ENCODE measurements at regions not wholly inside any gene's neighbourhood (a gene's known extent, or its start where the extent isn't known, plus 50 kb on each side); places are given as distances from the start of the nearest gene placed in this dataset.

DNA sequence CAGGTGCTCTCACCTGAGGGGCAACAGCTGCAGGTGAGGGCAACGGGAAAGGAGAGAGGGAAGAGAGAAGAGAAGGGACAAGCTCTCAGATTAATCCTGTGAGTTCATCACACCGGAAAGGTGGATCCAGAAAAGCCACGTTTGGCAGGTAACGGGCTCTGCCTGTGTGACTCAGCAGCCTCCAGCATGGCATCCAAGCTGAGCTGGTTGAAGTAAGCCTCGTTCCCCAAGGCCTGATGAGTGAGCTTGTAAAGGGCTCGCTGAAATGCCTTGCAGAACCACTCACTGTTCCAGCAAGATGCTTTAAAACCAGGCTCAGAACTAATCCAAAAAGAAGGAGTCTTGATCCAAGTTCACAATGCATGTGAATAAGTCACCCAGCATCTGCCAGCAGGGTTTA, 206.9 kb upstream of the TMEM45B start:
- no peaks in the 10 kb centered on the region for H3K79me2 ChIP-seq (ENCODE audit: control insufficient read depth, insufficient read depth, low read length)
- H4K20me1 ChIP-seq (ENCODE audit: control insufficient read depth, insufficient read depth, low read length, poor library complexity, severe bottlenecking) = no peaks in the 10 kb centered on the region
- DNase-seq (no peak), ATAC-seq (ENCODE audit: low read depth) (no peak)
- H3K9me3 ChIP-seq (ENCODE audit: control extremely low read depth in 1 of 3, control insufficient read depth in 2 of 3, insufficient read depth in 1 of 3, low read length in 2 of 3) = no peaks in the 10 kb centered on the region
- CTCF ChIA-PET = no interaction called here
- TF ChIP-seq, protein P1, sequence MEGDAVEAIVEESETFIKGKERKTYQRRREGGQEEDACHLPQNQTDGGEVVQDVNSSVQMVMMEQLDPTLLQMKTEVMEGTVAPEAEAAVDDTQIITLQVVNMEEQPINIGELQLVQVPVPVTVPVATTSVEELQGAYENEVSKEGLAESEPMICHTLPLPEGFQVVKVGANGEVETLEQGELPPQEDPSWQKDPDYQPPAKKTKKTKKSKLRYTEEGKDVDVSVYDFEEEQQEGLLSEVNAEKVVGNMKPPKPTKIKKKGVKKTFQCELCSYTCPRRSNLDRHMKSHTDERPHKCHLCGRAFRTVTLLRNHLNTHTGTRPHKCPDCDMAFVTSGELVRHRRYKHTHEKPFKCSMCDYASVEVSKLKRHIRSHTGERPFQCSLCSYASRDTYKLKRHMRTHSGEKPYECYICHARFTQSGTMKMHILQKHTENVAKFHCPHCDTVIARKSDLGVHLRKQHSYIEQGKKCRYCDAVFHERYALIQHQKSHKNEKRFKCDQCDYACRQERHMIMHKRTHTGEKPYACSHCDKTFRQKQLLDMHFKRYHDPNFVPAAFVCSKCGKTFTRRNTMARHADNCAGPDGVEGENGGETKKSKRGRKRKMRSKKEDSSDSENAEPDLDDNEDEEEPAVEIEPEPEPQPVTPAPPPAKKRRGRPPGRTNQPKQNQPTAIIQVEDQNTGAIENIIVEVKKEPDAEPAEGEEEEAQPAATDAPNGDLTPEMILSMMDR (IDR thresholded peaks at IDR 0.05) = no peak
- no peak for TF ChIP-seq EZH2 (IDR thresholded peaks at IDR 0.05; ENCODE audit: borderline replicate concordance, insufficient read depth, low read depth, low read length, poor library complexity, severe bottlenecking)
- no peak overlapping the region for H3K27ac Mint-ChIP-seq
- no peaks in the 10 kb centered on the region for H3K4me1 Mint-ChIP-seq
- no peak overlapping the region for H2AFZ ChIP-seq (ENCODE audit: insufficient read depth, low read depth, low read length, poor library complexity, severe bottlenecking)
- WGBS (ENCODE audit: insufficient coverage) = 83% methylated on average over 5 of the region's 6 CpGs
- no peaks in the 10 kb centered on the region for H3K9me3 Mint-ChIP-seq (ENCODE audit: insufficient read depth)
- H3K27me3 Mint-ChIP-seq = no peaks in the 10 kb centered on the region
- no peak overlapping the region for H3K4me2 ChIP-seq (replicated peaks; ENCODE audit: low read depth, low read length, poor library complexity, severe bottlenecking)
- POLR2A ChIA-PET = no interaction called here
- no peaks in the 10 kb centered on the region for H3K36me3 ChIP-seq (replicated peaks in 1 of 2; ENCODE audit: control extremely low read depth in 1 of 2, control insufficient read depth in 1 of 2, extremely low read depth in 1 of 2, insufficient read depth in 2 of 2, low read length in 1 of 2)
- no peak overlapping the region for H3K4me3 Mint-ChIP-seq
- intact Hi-C loops (cut with micrococcal nuclease) = no loop called here
- no peaks in the 10 kb centered on the region for H3K4me1 ChIP-seq (ENCODE audit: control insufficient read depth in 2 of 2, insufficient read depth in 2 of 2, low read length in 2 of 2)
- H3K27ac ChIP-seq (ENCODE audit: low read length in 2 of 2) = no peak overlapping the region
- no peaks in the 10 kb centered on the region for H3K27me3 ChIP-seq (replicated peaks in 1 of 4; ENCODE audit: control extremely low read depth in 1 of 4, control insufficient read depth in 3 of 4, insufficient read depth in 4 of 4, low read length in 3 of 4)
- no peak overlapping the region for H3K4me3 ChIP-seq (ENCODE audit: control extremely low read depth in 1 of 5, extremely low read depth in 1 of 5, insufficient read depth in 1 of 5, low read depth in 2 of 5, low read length in 4 of 5)
- no peak overlapping the region for H3K9ac ChIP-seq (ENCODE audit: low read length)

DNA sequence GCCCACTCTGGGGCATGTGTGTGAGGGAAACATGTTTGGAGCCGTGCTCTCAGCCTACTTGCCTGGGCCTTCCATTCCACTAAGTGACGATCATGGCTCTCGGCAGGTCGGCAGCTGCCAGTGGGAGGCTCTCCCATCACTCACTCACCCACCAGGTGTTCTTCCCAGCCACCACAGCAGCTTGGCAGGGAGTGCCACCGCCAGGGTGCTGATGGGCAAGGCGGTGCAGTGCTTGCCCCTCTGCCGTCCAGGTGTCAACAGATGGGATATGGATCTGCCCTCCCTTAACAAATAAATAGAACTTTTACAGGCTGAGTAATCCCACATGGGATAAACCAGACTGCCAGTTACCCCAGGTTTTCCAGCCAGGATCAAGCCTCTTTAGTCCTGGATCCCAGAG, 205.5 kb upstream of the TMEM45B start:
- Histone ChIP-seq H2AFZ (ENCODE audit: insufficient read depth, low read depth, low read length, poor library complexity, severe bottlenecking) (no peak overlapping the region), H3K4me1 (ENCODE audit: control insufficient read depth in 2 of 2, insufficient read depth in 2 of 2, low read length in 2 of 2) (no peaks in the 10 kb centered on the region), H4K20me1 (ENCODE audit: control insufficient read depth, insufficient read depth, low read length, poor library complexity, severe bottlenecking) (no peaks in the 10 kb centered on the region), H3K27me3 (replicated peaks in 1 of 4; ENCODE audit: control extremely low read depth in 1 of 4, control insufficient read depth in 3 of 4, insufficient read depth in 4 of 4, low read length in 3 of 4) (peaks cover 0 to 2% (median 0%) of the 10 kb centered on the region in 4 experiments), H3K4me3 (ENCODE audit: control extremely low read depth in 1 of 5, extremely low read depth in 1 of 5, insufficient read depth in 1 of 5, low read depth in 2 of 5, low read length in 4 of 5) (no peak overlapping the region), H3K79me2 (ENCODE audit: control insufficient read depth, insufficient read depth, low read length) (no peaks in the 10 kb centered on the region), H3K4me2 (replicated peaks; ENCODE audit: low read depth, low read length, poor library complexity, severe bottlenecking) (no peak overlapping the region), H3K27ac (ENCODE audit: low read length in 2 of 2) (no peak overlapping the region), H3K9ac (ENCODE audit: low read length) (no peak overlapping the region), H3K36me3 (replicated peaks in 1 of 2; ENCODE audit: control extremely low read depth in 1 of 2, control insufficient read depth in 1 of 2, extremely low read depth in 1 of 2, insufficient read depth in 2 of 2, low read length in 1 of 2) (no peaks in the 10 kb centered on the region), H3K9me3 (ENCODE audit: control extremely low read depth in 1 of 3, control insufficient read depth in 2 of 3, insufficient read depth in 1 of 3, low read length in 2 of 3) (no peaks in the 10 kb centered on the region)
- intact Hi-C loops (cut with micrococcal nuclease) = no loop called here
- 95% methylated on average over 7 of the region's 7 CpGs for WGBS (ENCODE audit: insufficient coverage)
- Mint-ChIP-seq H3K27me3 (no peaks in the 10 kb centered on the region), H3K27ac (no peak overlapping the region), H3K9me3 (ENCODE audit: insufficient read depth) (no peaks in the 10 kb centered on the region), H3K4me1 (no peaks in the 10 kb centered on the region), H3K4me3 (no peak overlapping the region)
- CTCF ChIA-PET = no interaction called here
- no peak for ATAC-seq (ENCODE audit: low read depth)
- DNase-seq = no peak
- POLR2A ChIA-PET = no interaction called here
- TF ChIP-seq, protein P1 (IDR thresholded peaks at IDR 0.05) = no peak

Measured in B cell (primary cell).